ENCODE measurements at regions not wholly inside any gene's neighbourhood (a gene's known extent, or its start where the extent isn't known, plus 50 kb on each side); places are given as distances from the start of the nearest gene placed in this dataset.
"Not testable (repeated sequence)": the region's sequence is repeated elsewhere in the genome, so short reads cannot be mapped to it uniquely, and the experiment has no call there.

DNA sequence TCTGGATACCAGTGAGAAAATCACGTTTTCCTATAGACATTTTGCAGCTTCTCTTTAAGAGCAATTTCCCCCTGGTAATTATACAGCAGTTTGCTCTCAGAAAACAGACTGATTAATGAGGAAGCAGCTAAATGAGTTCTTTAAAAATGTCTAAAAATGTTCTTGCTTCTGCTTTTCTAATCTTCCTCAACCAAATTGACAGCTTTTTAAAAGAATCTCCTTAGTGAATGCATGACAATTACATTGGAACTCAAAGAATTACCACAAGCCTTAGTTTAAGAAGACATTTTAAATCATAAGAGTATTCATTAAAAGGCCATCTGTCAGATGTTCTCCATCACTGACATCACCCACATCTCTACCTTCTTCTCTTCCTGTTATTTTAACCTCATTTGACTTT lies 135.8 kb upstream of the PLXNC1 start:
- 0% methylated on average over 1 of the region's 1 CpG for WGBS (ENCODE audit: insufficient coverage, low coverage, missing lambda C conversion rate)
- Histone ChIP-seq H3K79me2 (ENCODE audit: control insufficient read depth, insufficient read depth, low read length) (no peaks in the 10 kb centered on the region), H3K27me3 (ENCODE audit: control insufficient read depth in 2 of 2, insufficient read depth in 2 of 2, low read length in 2 of 2) (no peaks in the 10 kb centered on the region), H3K27ac (ENCODE audit: extremely low read depth, low read depth, low read length) (no peak overlapping the region), H3K4me2 (ENCODE audit: insufficient read depth, low read length) (no peak overlapping the region), H3K4me3 (no peak overlapping the region), H2AFZ (ENCODE audit: low read depth, low read length) (no peak overlapping the region), H3K9ac (ENCODE audit: insufficient read depth in 1 of 2, low read depth in 2 of 2, low read length in 2 of 2) (no peak overlapping the region), H3K9me3 (replicated peaks; ENCODE audit: control insufficient read depth, insufficient read depth, low read depth, low read length) (peaks cover 6% of the 10 kb centered on the region), H4K20me1 (replicated peaks; ENCODE audit: control insufficient read depth, insufficient read depth, low read length) (no peaks in the 10 kb centered on the region), H3K9me1 (ENCODE audit: control insufficient read depth, insufficient read depth, low read length) (no peaks in the 10 kb centered on the region), H3K36me3 (ENCODE audit: control insufficient read depth, insufficient read depth, low read length) (no peaks in the 10 kb centered on the region), H3K4me1 (replicated peaks in 1 of 2; ENCODE audit: control insufficient read depth in 2 of 2, insufficient read depth in 2 of 2, low read length in 2 of 2) (peaks cover 0 to 4% of the 10 kb centered on the region in 2 experiments; a peak in 3 of 5 replicates)
- no peak for DNase-seq (ENCODE audit: extremely low read depth in 1 of 4, low spot score in 3 of 4)
- TF ChIP-seq ETV1 (tag; conservative IDR thresholded peaks at IDR 0.05; ENCODE audit: low read depth) (no peak), MAFF (IDR thresholded peaks at IDR 0.05; ENCODE audit: low read length) (no peak)
- ATAC-seq = no peak
- POLR2A ChIA-PET = interaction anchor here (1.3 kb wide), 1 partner anchor 10 kb away, joined by 3 read pairs; no protein-coding TSS in a partner anchor
- no peak for FAIRE-seq
- in situ Hi-C loops (cut with MboI) (no loop called here), intact Hi-C loops (cut with micrococcal nuclease) (no loop called here)
- no TSS peak for BruUV-seq (replicated peaks)
- CTCF ChIA-PET (ENCODE audit: low intra/inter-chr PET ratio) = no interaction called here

DNA sequence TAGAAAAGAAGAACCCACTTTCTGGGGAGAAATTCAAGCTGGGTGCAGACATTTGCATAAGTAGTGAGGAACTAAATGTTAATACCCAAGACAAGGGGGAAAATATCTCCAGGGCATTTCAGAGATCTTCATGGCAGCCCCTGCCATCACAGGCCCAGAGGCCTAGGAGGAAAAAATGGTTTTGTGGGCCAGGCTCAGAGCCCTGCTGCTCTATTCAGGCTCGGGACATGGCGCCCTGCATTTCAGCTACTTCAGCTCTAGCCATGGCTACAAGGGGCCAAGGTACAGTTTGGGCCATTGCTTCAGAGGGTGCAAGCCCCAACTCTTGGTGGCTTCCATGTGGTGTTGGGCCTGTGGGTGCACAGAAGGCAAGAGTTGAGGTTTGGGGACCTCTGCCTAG lies 131.1 kb upstream of the PLXNC1 start:
- H3K4me2 ChIP-seq (ENCODE audit: insufficient read depth, low read length); H3K27me3 ChIP-seq (ENCODE audit: control insufficient read depth in 2 of 2, insufficient read depth in 2 of 2, low read length in 2 of 2); H3K9me3 ChIP-seq (replicated peaks; ENCODE audit: control insufficient read depth, insufficient read depth, low read depth, low read length); H3K4me3 ChIP-seq; H3K4me1 ChIP-seq (replicated peaks in 1 of 2; ENCODE audit: control insufficient read depth in 2 of 2, insufficient read depth in 2 of 2, low read length in 2 of 2); H3K79me2 ChIP-seq (ENCODE audit: control insufficient read depth, insufficient read depth, low read length); intact Hi-C loops (cut with micrococcal nuclease); H3K36me3 ChIP-seq (ENCODE audit: control insufficient read depth, insufficient read depth, low read length); ATAC-seq; POLR2A ChIA-PET; CTCF ChIA-PET (ENCODE audit: low intra/inter-chr PET ratio); DNase-seq (ENCODE audit: extremely low read depth in 1 of 4, low spot score in 3 of 4); FAIRE-seq; BruUV-seq (replicated peaks); H3K9me1 ChIP-seq (ENCODE audit: control insufficient read depth, insufficient read depth, low read length); in situ Hi-C loops (cut with MboI); H3K27ac ChIP-seq (ENCODE audit: extremely low read depth, low read depth, low read length); H4K20me1 ChIP-seq (replicated peaks; ENCODE audit: control insufficient read depth, insufficient read depth, low read length); H2AFZ ChIP-seq (ENCODE audit: low read depth, low read length); H3K9ac ChIP-seq (ENCODE audit: insufficient read depth in 1 of 2, low read depth in 2 of 2, low read length in 2 of 2): not testable (repeated sequence)
- 14% methylated on average over 2 of the region's 2 CpGs for WGBS (ENCODE audit: insufficient coverage, low coverage, missing lambda C conversion rate)
- peak; percentile 46 for TF ChIP-seq ZNF280A (IDR thresholded peaks at IDR 0.05; ENCODE audit: low read depth, partially characterized antibody)
- 0 out of 2 replicates have a peak, but pooled peaks have one; percentile 24 for TF ChIP-seq CBX1 (IDR thresholded peaks at IDR 0.05; ENCODE audit: low read depth)
- TF ChIP-seq TRIM28 (IDR thresholded peaks at IDR 0.05) = peak; percentile 49; the same call in 1 of the 2 replicates
- TF ChIP-seq ZFP36 (IDR thresholded peaks at IDR 0.05; ENCODE audit: low read depth, low read length, partially characterized antibody) = peak; percentile 89
- TF ChIP-seq CEBPZ (IDR thresholded peaks at IDR 0.05; ENCODE audit: borderline replicate concordance, low read depth, low read length) = peak; percentile 73; the same call in 1 of the 2 replicates

All from K562 (cell line).